GM21723 (cell line): ENCODE measurements at regions not wholly inside any gene's neighbourhood (a gene's known extent, or its start where the extent isn't known, plus 50 kb on each side); places are given as distances from the start of the nearest gene placed in this dataset.

Experiments
- ATAC-seq: cut with Tn5 transposase; IDR thresholded peaks from one replicate; pipeline ENCODE4 v1.9.1; 2021; ENCODE audit warnings: mild to moderate bottlenecking, moderate library complexity; ENCODE audit not compliant: unreplicated experiment

- no peak for ATAC-seq
Measured at GRCh38 chr1:58993403-58993802, 209.6 kb upstream of the JUN start.

DNA sequence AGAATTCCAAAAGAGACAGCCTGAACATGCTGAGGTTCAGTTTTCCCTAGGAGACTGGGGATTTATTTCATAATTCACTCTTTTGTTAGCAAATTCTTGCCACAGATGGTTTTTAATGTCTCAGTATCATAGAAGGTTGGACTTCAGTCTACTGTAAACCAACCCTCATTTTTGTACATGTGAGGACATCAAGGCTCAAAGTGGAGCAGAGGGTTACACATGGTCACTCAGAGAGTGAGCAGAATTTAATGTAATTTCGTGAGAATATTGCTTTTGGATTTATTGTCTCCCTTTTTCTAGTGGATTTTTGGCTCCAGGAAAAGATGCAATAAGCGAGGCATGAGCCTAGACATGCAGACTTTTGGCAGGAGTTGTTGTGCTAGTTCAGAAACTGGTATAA lies 210.8 kb upstream of the JUN start:
- ATAC-seq = no peak

DNA sequence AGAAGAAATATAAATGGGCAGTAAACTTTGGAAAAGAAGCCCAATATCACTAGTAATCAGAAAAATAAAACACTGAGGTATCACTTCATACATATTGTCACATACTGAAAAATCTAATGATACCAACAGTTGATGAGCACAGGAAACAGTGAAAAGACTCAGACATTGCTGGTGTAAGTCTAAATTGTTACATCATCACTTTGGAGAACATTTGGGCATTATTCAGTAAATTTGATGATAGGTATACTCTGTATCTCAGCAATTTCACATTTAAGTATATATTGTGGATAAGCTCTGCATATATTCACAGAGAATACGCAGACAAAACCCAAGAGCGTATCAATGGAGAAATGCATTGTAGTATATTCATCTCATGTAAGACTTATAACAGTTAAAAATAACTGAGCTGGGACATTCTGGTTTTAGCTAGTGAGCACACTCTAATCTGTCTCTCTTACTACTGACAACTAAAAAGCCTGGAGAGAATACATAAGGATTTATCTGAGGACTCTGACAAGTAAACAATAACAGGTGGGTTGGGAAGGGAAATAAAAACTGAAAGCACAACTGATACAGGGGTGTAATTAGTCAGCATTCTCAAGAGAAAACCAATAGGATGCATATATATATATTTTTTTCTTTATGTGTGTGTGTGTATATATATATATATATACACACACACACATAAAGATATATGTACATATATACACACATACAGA lies 212.7 kb upstream of the JUN start:
- ATAC-seq = peak; percentile 92

DNA sequence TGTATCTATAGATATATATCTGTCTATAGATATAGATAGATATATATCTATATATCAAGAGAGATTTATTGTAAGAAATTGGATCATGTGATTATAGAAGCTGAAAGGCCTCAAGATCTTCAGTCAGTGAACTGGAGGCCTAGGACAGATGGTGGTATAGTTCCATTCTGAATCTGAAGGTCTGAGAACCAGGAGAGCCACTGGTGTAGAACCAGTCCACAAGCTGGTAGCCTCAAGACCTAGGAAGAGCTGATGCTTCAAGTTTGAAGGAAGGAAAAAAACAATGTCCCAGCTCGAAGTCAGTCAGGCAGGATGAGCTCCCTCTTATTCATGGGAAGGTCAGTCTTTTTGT lies 213.2 kb upstream of the JUN start:
- peak; percentile 73 for ATAC-seq

DNA sequence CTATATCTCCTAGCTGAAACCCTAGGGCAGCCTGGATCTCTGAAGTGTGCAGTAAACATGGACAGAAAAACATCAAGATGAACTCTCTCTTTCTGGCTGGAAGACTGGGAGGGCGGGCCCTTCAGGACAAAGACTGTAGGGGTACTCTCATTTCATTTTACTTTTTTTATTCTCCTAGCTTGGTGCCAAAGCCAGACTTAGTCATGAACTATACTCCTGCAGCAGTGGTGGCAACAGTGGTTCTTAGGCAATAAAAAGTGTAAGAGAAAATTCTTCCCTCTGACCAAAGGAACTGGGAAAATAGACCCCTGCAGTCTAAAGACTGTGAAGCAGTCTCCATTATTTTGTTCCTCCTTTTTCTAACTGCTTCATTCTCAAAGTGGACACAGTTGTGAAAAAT lies 213.8 kb upstream of the JUN start:
- ATAC-seq = no peak

- ATAC-seq = no peak
Measured at GRCh38 chr1:58999676-59000075, 215.8 kb upstream of the JUN start.

- no peak for ATAC-seq
Measured at GRCh38 chr1:59004755-59005154, 220.9 kb upstream of the JUN start.

DNA sequence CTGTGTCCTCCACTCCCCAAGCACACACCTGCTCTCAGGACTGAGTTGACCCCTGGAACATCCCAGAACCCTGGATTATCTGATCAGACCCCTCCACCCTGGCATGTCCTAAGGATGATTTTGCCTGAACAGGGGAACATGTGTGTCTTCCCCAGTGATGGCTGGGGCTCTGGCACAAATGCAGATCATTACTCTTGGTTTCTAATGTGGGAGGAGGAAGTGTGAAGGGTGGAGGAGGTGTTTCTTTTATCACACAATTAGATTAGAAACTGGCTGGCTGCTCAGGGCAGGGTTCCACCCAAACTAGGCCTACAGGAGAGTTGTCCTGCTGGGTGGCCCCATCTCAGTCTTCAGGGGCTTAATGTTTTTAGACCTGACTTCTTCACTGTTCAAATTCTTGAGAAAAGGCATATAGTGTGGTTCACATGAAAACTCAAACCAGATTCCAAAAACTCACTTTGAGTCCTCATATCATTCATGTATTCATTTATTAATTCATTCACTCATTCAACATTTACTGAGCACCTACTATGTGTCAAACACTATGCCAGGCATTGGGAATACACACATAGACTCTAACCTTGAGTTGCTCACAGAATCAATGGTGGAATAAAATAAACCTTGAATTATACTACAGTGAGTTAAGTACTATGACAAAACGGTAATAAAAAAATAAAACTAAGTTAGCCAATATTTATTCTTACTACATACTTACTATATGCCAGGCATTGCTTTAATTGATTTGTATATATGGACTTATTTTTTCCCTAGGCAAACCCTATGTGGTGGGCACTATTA lies 221.8 kb upstream of the JUN start:
- ATAC-seq = peak; percentile 68

DNA sequence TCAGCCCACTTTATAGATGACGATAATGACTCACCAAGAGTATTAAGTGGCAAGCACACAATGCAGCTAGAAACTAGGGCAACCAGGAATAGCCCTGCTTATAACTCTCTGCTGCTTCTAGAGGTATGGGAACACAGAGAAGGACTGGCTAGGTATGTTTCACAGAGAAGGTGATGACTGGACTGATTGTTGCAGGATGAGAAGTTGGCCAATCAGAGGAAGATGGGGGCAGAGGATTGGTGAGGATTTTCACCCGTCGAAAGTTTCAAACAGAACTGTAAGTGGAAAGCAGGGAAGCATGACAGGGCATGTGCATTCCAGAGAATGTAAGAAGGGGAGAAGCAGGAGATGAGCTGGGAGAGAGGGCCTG lies 222.4 kb upstream of the JUN start:
- ATAC-seq = no peak

DNA sequence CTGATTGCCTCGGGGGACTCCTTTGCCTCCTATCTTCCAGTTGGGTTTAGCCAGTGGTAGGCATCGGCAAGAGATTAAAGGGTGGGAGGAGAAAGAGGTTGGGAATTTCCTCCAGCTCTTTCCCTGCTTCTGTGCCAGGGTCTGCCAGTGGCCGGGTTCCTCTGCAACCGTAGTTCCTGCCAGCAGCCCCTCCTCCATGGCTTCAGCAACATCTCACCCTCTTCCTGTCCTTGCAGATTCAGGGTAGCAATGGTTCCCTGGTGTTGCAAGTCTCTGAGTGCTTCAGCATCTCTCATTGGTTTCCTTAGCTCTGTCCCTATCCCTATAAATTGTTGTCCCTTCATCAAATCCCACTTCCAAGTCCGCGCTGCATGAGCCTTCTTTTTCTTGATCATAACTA lies 223.1 kb upstream of the JUN start:
- ATAC-seq = no peak

DNA sequence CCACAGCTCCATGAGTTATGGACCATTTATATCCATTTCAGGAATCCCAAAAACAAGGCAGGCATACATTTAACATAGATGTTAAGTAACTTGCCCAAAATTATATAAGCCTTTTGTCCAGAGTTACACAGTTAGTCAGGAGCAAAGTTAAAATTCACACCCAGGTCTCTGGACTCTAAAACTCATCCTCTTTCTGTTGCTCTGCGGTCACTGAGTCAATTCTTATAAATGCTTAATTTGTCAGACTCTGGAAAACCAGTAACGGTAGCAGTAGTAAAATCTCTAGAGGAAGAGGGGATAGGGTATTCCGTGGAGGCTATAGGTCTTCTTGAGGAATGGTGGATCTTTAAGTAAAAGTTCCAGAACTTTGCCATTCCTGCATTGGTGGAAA lies 223.6 kb upstream of the JUN start:
- ATAC-seq = peak; percentile 6

GRCh38 chr1:59007820-59008598 lies 224.2 kb upstream of the JUN start:
- peak; percentile 56 for ATAC-seq

- ATAC-seq = no peak
Measured at GRCh38 chr1:59008599-59009347, 224.9 kb upstream of the JUN start.

DNA sequence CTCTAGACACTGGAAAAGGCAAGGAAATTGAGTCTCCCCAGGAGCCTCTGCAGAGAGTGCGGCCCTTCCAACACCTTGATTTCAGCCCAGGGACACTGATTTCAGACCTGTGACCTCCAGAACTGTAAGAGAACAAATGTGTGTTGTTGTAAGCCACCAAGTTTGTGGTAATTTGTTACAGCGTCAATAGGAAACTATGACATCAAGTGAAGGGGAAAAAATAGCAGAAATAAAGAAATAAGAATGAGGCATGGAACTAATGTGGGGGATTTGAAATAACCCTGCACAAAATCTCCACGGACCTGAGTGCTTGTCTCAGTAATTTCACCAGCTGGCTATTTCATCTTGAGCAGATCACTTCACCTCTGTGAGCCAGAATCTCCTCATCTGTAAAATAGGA lies 227.8 kb upstream of the JUN start:
- ATAC-seq = no peak

DNA sequence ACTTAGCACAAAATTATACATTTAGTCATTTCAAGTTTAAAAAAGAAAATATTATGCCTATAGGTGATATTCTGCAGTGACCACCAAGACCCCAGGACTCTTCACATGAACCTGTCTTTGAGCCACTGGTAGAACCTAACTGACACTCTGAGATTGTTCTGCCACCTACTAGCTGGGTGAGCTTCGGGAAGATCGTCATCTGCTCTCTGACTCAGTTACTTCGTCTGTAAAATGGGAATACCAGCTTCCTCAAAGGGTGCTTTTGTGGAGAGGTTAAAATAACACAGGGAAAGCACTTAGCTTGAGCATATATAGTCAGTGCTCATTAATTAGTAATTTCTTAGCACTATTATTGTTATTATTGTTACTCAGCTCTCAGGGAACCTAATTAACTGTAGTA lies 228.5 kb upstream of the JUN start:
- ATAC-seq = no peak

GRCh38 chr1:59013276-59013927 lies 229.6 kb upstream of the JUN start:
- peak; percentile 69 for ATAC-seq

- no peak for ATAC-seq
Measured at GRCh38 chr1:59013928-59014279, 230.1 kb upstream of the JUN start.

GRCh38 chr1:59014827-59015226 lies 231.0 kb upstream of the JUN start:
- no peak for ATAC-seq

- ATAC-seq = no peak
Measured at GRCh38 chr1:59015708-59016107, 231.9 kb upstream of the JUN start.

DNA sequence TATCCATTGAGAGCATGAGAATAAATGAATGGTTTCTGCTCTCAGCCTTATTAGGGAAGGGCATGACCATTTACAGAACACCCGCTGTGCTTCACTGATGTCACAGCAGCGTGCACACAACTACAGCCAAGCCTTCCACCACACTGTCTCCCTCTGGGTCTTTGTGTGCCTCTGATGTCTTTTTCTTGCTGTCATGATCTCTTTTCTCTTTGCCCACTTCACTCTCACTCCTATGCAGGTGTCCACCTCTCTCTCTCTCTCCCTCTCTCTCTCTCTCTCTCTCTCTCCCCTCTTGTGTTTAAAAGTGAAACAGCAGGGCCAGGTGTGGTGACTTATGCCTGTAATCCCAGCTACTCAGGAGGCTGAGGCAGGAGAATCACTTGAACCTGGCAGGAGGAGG lies 232.5 kb upstream of the JUN start:
- no peak for ATAC-seq
